Head of caudate nucleus (tissue), 42 donors: ENCODE measurements at regions not wholly inside any gene's neighbourhood (a gene's known extent, or its start where the extent isn't known, plus 50 kb on each side); places are given as distances from the start of the nearest gene placed in this dataset.

Experiments
- DNase-seq, 42 donors: peaks; one replicate each; pipeline versions ENCODE4 v3.0.0 to v3.0.0-alpha.2; 2020 to 2021; ENCODE audit warnings: mixed read lengths in 7 of 42
- intact Hi-C: fragments of 100-400 bp; cut with DNase I; formaldehyde crosslinking; loops from one replicate; pipeline ENCODE4 v1.15.0; 2022

GRCh38 chr20:52482044-52482443 is 290.5 kb upstream of the ZFP64 start:
- DNase-seq = no peak
- intact Hi-C loops = no loop called here

DNA sequence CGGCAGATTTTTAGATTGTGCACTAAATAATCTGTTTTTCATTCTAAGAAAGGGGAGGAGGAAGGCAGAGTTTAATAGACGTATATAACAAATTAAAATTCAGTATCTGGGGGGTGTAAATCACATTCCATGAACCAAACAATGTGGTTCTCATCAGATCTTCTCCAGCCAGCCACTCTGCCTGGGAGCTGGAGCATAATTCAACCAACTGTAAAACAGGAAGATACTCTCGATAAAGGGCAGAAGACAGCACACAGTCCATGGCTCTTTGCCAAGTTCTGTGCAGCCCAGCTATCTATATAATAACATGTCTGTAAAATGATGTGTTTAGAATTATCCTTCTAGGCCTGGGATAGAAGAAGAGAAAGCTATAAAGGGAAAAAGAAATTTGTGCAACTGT is 289.9 kb upstream of the ZFP64 start:
- intact Hi-C loops = no loop called here
- DNase-seq = no peak

GRCh38 chr20:52476074-52476750 is 284.6 kb upstream of the ZFP64 start:
- intact Hi-C loops = no loop called here
- no peak for DNase-seq

DNA sequence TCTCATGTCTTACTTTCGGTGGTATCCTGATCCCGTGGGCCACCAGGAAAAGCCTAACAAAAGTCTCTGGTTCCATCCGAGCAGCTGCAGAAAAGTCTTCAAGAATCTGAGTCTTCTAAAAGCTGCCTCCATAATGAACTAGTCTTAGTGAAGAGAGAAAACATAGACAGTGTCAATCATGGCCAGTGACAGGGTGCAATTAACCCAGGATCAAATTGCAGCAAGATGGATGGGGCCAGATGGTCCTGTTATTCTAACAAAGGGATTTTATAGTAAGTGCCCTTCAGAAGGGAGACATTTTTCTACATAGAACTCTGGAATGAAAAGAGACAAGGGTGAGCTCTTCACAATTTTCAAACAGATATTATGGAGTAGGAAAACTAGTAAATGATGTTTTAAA is 281.6 kb upstream of the ZFP64 start:
- intact Hi-C loops = no loop called here

DNA sequence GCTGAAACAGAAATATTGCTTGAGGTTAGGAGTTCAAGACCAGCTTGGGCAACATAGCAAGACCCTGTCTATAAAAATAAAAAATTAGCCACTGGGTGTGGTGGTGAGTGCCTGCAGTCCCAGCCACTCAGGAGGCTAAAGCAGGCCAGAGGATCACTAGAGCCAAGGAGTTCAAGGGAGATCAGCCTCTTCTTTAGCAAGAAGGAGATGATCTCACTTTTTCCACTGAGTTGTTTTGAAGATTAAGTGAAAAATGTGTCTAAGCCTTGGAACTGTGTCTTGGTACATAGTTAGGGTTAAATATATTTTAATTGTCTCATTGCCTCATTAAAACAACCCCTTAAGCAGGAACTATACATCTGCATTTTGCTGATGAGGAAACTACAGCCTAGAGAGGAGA is 279.0 kb upstream of the ZFP64 start:
- intact Hi-C loops = no loop called here
- DNase-seq = no peak

More for the DNA sequence above, 281.6 kb upstream of the ZFP64 start:
- DNase-seq = no peak

DNA sequence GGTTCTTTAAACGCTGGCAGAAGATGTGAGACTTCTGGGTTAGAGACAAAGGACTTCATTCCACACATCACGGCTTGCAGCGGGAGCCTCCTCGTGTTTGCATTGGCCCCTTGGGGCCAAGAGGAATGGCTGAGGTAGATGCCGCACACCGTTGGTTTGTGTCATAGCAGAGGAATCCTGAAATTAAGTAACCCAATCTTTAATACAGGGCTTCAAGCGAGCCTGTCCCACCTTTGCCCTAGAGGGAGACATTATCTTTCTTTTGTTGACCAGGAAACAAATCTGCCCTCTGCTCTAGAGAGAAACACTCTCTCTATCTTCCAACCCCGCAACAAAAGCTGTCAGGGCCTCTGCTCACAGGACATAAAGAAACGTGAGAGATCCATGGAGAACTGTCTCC is 277.5 kb upstream of the ZFP64 start:
- intact Hi-C loops = no loop called here
- DNase-seq = no peak

DNA sequence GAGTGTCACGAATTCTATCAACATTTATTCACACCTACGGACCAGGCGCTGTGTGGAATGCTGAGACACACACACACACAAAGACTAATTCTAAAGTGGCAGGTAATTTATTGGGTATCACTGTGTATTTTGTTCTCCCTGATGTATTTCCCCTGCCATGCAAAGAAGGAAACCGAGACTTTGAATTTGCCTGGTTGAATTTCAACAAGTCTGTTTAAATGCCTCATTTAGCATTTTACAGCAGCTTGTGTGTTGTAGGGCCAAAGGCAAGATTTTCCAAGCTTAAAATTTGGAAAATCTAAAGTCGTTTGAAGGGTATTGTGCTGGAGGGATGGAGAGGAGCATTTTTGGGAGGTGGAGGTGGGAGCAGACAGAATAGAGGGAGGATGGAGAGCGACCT is 274.4 kb upstream of the ZFP64 start:
- intact Hi-C loops = no loop called here
- no peak for DNase-seq

DNA sequence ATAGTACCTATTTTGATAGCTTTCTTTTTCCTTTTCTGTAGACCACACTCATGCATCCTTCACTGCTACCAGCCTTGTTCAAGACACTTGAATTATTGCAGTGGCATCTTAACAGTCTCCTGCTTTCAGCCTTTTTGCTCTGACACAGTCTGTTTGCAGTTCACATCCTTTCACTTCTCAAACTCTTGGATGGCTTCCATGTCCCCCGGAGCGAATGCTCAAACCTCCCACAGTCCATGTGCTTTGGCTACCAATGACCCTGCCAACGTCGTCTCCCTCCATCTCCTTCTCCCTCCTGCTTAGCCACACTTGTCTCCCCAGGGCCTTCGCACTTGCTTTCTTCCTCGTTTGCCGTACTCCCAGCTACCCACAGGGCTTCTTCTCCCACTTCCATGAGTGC is 270.0 kb upstream of the ZFP64 start:
- intact Hi-C loops = no loop called here
- no peak for DNase-seq

GRCh38 chr20:52459150-52459549 is 267.6 kb upstream of the ZFP64 start:
- DNase-seq = no peak
- intact Hi-C loops = no loop called here

DNA sequence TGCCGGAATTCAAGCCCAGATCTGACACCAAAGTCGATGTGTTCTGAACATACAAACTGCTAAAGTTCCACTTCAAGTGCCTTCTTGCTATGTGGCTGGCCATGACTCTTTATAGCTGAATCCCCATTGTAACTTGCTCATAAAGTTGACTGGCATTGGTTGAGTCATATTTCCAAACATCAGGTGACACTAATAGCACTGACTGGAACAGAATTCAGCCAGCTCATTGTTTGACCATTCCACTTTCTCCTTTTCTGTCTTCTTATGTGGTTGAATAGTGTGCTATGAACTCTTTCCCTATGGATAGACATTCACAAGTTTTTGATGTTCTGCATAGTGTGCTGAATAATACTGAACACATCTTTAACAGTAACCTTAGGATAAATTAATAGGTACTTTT is 266.2 kb upstream of the ZFP64 start:
- intact Hi-C loops = no loop called here

GRCh38 chr20:52454660-52455059 is 263.1 kb upstream of the ZFP64 start:
- intact Hi-C loops = no loop called here
- no peak for DNase-seq

More for the DNA sequence above, 266.2 kb upstream of the ZFP64 start:
- no peak for DNase-seq

GRCh38 chr20:52448513-52449232 is 257.1 kb upstream of the ZFP64 start:
- peak in 2 of 42 donors; percentile 17 for DNase-seq
- intact Hi-C loops = no loop called here

DNA sequence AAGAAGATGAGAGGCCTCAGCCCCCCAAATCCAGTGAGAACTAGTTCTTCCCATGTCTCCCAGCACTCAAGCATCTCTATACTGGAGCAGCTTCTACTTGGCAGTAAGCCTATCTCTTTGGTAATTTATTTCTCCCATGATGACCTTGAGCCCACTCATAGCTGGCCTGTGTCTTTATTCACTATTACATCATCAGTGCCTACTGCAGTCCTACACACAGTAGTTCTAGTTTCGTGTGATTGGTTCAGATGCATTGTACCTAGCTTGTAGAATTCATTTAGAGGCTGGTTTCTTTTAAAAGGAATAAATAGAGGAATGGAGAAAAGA is 255.6 kb upstream of the ZFP64 start:
- no peak for DNase-seq

GRCh38 chr20:52446421-52447224 is 255.0 kb upstream of the ZFP64 start:
- intact Hi-C loops = no loop called here
- DNase-seq = no peak

More for the DNA sequence above, 255.6 kb upstream of the ZFP64 start:
- intact Hi-C loops = no loop called here

- no peak for DNase-seq
- intact Hi-C loops = no loop called here
Measured at GRCh38 chr20:52444455-52444854, 252.9 kb upstream of the ZFP64 start.

DNA sequence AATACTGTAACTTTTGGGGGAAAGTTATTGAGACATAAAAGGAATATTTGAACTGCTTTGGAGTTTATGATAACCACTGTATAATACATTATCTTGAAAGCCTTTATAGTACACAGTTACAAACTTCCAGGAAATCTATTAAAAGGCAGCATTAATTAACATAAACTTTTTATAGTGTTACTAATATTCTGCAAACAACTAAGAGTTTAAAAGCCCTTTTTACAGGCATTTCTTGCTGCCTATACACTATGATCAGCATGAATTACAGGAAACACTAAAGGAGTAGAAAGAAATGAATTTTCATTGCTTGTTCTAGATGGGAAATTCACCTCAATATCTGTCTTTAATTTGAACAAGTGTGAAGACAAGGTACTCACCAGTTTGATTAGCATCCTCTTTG is 252.3 kb upstream of the ZFP64 start:
- no peak for DNase-seq
- intact Hi-C loops = no loop called here

- DNase-seq = no peak
- intact Hi-C loops = no loop called here
Measured at GRCh38 chr20:52441710-52442109, 250.1 kb upstream of the ZFP64 start.

DNA sequence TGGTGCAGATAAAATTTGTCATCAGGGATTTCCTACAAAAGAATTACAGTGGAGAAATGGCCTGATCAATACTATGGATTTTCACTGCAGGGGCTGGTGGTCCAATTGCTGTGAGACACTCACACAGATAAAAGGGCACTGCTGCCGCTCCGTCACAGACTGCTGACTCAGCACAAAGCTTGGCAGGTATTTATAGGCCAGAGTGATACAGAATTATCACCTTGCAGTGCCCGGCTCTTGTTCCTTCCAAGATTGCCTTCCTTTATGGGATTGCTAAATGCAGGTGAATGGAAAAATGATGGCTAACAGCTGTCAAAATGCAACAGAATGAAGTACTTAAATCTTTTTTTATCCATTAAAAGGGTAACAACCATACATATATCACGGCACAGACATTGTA is 247.8 kb upstream of the ZFP64 start:
- intact Hi-C loops = no loop called here
- no peak for DNase-seq

DNA sequence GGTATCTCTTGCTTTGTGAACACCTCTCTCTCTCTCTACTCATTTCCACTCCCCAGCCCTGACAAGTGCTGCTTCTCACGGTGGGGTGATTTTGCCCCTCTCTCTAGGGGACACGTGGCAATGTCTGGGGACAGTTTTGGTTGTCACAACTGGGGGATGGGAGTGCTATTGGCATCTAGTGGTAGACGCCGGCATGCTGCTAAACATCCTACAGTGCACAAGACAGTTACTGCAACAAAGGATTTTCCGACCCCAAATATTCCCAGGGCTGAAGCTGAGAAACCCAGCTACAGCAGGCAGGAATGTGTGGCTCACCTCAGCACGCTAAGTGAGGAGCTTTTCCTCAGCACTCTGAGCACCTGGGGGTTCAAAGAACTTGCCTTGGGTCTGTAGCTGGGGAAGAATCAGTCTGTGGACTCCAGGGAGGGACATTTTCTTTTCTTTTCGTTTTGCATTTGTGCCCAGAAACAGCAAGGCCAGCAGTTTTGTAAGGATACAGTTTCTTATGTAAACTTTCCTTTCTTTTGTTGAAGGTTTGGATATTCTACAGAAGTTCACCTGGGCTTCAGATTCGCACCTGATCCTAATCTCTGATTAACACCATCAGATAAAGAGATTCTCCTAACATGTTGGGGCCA is 246.9 kb upstream of the ZFP64 start:
- no peak for DNase-seq
- intact Hi-C loops = no loop called here

GRCh38 chr20:52434453-52434852 is 242.9 kb upstream of the ZFP64 start:
- intact Hi-C loops = no loop called here
- DNase-seq = no peak
